Activated CD8-positive, alpha-beta memory T cell treated with anti-CD3 and anti-CD28 coated beads for 36 hours (primary cell): ENCODE measurements at regions not wholly inside any gene's neighbourhood (a gene's known extent, or its start where the extent isn't known, plus 50 kb on each side); places are given as distances from the start of the nearest gene placed in this dataset.
"Not testable (repeated sequence)": the region's sequence is repeated elsewhere in the genome, so short reads cannot be mapped to it uniquely, and the experiment has no call there.

Experiments used
- CTCF ChIA-PET: fragments of 350-600 bp; sonication (Branson Sonifier 250); formaldehyde crosslinking; loops from one replicate; lab custom pipeline; 2021; ENCODE audit warnings: antibody characterized with exemption; lab: Charles Lee
- POLR2A ChIA-PET: fragments of 350-600 bp; sonication (Branson Sonifier 250); formaldehyde crosslinking; loops from one replicate; lab custom pipeline; 2021; ENCODE audit warnings: antibody characterized with exemption; lab: Charles Lee

DNA sequence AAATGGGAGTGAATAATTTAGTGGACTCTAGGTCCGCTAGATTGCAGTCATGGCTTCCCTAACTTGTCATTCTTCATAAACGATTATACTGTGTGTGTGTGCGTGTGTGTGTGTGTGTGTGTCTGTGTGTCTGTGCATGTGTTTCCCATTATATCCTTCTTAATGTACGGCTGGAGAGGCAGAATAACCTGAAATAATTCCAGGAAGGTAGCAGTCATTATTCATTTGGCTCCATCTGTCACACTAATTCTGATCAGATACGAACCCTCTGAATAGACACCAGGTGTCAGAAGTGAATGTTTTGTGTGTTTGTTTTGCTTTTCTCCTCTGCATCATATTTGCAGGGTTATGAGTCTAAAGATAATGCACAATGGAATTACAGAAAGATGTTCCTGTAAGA is 372.9 kb downstream of the DOK5 start:
- CTCF ChIA-PET, result no interaction called here
- POLR2A ChIA-PET, result no interaction called here

DNA sequence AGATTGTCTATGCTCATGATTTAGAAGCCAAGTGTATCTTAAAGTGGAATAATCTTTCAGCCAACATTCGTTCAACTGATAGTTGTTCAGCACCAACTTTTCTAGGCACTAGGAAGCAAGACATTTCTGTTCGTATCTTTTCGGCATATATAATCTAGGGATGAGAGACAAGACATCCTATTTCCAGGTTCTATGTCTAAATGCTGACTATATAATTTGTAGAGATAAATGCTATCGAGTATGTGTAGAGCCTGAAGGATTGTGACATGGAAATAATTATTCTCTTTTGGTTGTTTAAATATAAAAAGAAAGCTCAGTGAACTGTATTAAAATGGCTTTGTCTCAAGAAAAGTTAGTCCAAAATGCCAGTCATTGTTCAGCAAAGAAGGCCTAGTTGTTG is 371.6 kb downstream of the DOK5 start:
- ChIA-PET CTCF (no interaction called here), POLR2A (no interaction called here)

DNA sequence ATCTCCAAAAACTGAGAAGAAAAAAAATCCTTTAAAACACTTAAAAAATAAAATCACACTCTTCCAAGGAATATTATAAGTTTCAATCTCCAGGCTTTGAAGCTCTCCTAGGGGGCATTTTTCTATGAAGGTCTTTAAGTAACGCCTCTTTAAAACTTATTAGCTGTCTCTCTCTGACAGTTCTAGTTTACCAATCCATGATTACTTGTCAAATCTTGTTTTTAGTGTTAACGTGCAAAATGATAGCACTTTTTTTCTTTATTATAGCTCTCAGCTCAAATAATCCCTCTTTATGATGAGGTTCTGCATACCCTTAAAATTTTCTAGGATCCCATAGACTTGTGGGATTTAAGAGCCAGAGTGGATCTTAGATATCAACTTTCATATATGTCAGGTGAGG is 369.0 kb downstream of the DOK5 start:
- POLR2A ChIA-PET, result no interaction called here

DNA sequence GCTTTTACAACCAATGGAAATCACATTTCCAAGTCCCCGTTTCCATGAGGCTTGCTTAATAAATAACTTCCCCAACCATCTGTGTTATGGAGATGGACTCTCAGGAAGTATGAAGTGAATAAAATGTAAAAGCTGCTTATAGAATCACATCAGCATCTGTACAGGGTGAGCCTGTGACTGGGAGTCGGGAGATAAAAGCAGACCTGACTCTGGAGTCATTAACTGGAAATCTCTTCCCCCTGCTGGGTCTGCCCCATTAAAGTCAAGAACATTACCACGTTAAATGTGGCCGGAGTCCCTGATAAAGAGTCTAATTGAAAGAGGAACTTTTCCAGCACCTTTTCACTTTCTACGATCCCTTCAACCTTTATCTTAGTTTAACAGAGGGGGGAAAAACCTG is 368.5 kb downstream of the DOK5 start:
- ChIA-PET POLR2A (no interaction called here), CTCF (no interaction called here)

More for the DNA sequence above, 369.0 kb downstream of the DOK5 start:
- CTCF ChIA-PET, result no interaction called here

DNA sequence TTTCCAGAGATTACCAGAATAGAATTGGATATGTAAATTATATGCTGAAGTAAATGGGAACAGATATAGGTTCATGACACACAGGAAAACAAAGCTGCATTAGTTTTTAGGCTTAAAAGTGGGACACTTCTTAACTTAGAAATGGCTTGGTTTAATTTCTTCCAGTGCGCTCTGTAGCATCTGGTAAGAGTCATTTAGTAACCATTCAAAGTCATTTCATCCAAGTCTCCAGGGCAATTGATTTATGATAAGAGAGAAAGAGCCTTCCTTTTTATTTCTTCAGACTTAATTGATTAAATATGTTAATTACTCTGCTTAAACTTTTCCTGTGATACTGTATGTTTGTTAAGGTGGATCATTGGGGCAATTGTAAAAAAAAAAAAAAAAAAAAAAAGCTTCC is 368.0 kb downstream of the DOK5 start:
- POLR2A ChIA-PET, result no interaction called here
- CTCF ChIA-PET, result no interaction called here

DNA sequence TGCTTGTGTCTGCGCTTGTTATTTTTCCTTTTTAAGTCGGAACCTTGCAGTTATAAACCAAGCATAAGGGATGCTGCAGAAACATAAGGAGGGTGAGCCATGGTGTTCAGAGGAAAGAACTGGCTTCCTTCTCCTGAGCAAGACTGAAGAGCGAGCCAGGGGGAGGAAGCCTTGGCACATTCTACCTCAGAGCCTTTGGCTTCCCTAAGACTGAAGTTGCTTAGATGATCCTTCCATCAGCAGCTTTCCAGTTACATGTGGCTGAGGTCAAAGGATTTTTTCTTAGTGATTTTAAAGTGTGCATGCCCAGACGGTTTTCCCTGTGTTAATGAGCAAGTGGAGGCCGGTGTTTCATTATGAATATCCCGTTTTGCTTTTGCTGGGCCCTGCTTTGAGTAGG is 363.8 kb downstream of the DOK5 start:
- CTCF ChIA-PET, result no interaction called here
- POLR2A ChIA-PET, result no interaction called here

DNA sequence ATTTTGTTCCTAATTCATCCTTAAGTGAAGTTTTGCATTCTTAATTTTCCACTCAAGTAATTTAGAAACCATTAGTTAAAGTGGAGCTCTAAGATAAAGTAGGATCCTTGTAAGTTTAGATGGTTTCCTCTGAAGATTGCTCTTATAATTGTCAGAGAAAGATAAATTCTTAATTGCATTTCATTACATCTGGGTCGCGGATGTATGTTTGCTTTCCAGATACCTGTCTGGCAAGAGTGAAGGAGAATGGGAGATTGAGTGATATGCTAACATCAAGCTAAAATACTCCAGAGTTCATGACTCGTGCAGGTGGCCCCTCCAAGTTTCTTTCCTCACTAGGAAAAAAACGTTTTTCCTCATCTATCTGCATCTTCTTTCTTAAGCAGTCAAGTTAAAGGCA is 361.8 kb downstream of the DOK5 start:
- CTCF ChIA-PET, result no interaction called here
- POLR2A ChIA-PET, result no interaction called here

DNA sequence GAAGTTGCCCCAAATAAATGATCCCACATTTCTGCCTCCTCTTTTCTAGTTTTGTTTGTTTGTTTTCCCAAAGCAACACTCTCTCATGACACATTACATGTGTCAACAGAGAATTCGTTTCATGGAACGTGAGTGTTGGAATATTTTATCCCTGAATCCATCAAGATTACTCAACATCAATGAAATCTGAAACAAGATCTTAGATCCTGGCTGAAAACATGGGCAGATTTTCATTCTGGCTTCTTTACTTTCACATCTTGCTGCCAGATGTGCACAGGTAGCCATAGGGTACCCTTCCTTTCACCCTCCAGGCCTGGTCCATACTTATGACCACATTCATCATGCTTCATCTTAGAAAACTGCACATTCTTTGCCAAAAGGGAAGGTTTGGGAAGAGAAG is 347.0 kb downstream of the DOK5 start:
- POLR2A ChIA-PET, result no interaction called here
- CTCF ChIA-PET, result no interaction called here

DNA sequence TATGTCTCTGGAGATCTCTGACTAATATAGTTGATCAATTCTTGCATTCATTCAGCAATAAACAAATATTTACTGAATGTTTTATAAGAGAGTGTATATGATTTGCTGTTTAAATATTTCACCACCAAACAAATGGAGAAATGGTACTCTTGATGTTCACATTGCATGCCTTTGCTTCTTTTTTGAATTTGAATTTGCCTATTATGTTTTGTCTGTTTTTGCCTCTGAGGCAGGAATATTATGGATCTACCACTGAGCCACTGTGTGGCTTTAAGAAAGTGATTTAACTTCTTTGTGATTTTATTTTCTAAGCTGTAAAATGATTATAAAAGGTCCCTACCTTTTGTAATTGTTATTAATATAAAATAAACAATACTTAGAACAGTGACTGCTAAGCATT is 345.0 kb downstream of the DOK5 start:
- ChIA-PET CTCF (no interaction called here), POLR2A (no interaction called here)

DNA sequence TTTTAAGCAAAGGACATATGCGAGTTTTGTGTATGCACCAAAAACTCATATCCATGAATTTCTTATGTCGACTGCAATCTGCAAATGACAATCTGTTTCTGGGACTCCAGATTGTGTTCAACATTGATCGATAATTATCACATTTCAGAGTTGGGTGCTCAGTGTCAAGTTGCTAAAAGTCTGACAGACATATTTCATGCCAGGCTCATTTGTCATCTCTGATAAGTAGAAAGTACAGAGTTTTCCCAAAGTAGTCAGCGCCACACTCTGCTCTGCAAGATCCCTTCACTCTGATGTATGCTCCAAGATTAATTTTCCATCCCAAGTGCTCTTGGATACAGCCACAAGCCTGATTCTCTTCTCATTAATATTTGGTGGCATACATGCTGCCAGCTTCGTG is 331.1 kb downstream of the DOK5 start:
- CTCF ChIA-PET, result no interaction called here
- POLR2A ChIA-PET, result no interaction called here

DNA sequence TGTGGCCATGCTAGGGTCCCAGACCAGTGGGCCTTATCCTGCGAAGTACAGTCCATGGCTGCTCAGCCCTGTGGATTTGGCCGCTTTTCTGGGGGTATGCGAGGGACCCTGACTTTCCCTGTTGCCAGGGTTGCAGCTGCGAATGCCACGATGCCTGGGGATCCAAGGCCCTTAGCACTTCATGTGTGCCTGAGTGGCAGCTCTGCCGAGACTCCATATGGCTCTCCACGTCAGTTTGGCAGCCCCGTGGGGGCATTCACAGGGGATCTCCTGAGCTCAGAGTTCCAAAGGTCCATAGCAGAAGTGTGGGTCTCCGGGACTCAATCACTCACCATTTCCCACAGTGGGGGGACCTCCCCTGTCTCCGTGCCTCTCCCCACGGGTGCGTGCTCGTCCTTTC is 319.5 kb downstream of the DOK5 start:
- POLR2A ChIA-PET, result no interaction called here
- CTCF ChIA-PET, result no interaction called here

DNA sequence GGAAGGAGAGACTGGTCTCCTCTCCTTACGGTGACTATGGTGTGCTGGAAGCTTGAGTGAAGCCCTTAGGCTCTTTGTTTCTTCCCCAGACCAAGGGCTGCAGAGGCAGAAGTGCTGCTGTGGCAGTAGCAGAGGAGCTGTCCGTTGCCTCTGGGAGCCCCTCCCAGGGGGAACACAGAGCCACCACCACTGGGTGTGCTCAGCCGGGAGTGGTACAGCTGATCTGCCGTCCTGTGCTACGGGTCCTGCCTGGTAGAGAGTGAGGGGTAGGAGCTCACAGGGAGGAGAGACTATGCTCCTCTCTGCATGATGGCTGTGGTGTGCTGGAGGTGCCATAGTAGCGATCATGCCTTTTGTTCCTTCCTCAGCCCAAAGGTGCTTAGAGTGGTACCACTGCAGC is 318.7 kb downstream of the DOK5 start:
- ChIA-PET POLR2A (no interaction called here), CTCF (no interaction called here)

DNA sequence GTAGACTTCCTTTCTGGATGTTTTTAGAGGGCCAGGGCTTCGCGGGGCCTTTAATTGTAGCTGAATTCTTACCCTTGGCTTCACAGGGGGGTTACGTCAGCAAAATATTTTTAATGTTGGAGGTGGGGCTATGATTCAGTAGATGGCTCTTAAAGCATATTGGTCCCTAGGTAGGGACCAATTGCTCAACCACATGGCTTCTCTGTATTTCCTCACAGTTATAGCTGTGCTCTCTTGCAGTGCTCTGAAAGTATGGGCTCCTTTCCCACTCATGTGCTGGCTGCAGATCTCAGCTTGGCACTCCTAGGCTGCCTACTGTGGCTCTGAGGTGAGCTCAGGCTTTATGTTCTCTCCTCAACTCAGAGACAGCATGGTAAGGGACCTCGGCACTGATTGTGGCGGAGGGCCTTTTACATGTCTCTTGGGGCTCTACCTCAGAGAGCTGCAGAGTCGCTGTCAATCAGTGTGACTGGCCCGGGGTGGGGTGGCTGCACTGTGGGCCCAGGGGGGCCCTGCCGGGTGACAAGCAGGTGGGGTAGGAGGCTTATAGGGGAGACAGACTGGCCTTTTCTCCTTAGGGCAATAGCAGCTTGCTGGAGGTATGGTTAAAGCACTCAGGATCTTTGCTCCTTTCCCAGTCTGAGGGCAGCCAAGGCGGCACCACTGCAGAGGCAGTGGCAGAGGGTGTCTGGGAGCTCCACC is 318.0 kb downstream of the DOK5 start:
- ChIA-PET POLR2A (no interaction called here), CTCF (no interaction called here)

DNA sequence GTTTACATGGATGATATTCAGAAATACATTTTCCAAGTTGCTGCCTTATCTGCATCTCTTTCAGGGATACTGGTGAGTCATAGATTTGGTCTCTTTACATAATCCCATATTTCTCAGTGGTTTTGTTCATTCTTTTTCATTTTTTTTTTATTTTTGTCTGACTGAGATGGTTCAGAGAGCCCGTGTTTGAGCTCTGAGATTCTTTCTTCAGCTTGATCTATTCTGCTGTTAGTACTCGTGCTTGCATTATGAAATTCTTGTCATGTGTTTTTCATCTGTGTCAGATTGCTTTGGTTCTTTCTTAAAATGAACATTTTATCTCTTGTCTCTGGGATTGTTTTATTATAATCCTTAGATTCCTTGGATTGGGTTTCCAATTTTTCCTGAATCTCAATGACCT is 317.3 kb downstream of the DOK5 start:
- ChIA-PET POLR2A (no interaction called here), CTCF (no interaction called here)

DNA sequence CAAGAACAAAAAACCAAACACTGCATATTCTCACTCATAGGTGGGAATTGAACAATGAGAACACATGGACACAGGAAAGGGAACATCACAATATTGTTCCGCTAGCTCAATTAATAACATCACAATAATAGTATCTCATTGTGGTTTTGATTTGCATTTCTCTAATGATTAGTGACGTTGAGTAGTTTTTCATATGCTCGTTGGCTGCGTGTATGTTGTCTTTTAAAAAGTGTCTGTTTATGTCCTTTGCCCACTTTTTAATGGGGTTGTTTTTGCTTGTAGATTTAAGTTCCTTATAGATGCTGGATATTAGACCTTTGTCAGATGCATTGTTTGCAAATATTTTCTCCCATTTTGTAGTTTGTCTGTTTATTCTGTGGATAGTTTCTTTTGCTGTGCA is 312.9 kb downstream of the DOK5 start:
- POLR2A ChIA-PET, CTCF ChIA-PET: not testable (repeated sequence)

DNA sequence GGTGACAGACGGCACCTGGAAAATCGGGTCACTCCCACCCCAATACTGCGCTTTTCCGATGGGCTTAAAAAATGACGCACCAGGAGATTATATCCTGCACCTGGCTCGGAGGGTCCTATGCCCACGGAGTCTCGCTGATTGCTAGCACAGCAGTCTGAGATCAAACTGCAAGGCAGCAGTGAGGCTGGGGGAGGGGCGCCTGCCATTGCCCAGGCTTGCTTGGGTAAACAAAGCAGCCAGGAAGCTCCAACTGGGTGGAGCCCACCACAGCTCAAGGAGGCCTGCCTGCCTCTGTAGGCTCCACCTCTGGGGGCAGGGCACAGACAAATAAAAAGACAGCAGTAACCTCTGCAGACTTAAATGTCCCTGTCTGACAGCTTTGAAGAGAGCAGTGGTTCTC is 307.4 kb downstream of the DOK5 start:
- CTCF ChIA-PET, result interaction anchor here (0.7 kb wide), 1 partner anchor 42 kb away, joined by 3 read pairs; no protein-coding TSS in a partner anchor
- POLR2A ChIA-PET, result not testable (repeated sequence)

DNA sequence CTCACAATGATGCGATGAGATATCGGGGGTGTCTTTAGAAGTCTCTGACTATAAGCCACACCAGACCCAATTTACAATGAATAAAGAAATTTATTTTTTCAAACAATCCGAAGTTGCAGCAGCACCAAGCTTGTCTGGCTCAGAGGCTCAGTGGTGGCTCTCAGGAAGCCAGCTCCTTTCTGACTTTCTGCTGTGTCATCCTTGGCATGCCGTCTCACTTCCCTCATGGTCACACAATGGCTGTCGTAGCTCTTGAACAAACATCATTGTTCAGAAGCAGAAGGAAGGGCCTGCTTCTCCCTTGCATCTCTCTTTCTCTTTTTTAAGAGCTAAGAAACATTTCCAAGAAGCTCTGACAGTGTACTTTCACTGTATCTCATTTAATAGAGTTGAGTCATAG is 299.0 kb downstream of the DOK5 start:
- CTCF ChIA-PET, result no interaction called here
- POLR2A ChIA-PET, result no interaction called here

DNA sequence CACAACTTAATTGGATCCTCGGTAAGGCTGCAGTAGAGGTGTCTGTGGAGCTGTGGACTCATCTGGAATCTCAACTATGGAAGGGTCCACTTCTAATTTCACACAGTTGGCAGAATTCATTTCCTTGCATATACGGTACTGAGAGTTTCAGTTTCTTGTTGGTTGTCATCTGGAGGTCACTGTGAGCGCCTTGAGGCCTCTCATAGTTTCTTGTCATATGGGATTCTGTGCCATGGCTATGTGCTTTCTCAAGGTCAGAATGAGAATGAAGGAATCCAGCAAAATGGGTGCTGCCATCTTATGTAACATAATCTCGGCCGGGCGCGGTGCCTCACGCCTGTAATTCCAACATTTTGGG is 298.2 kb downstream of the DOK5 start:
- ChIA-PET CTCF (no interaction called here), POLR2A (no interaction called here)

DNA sequence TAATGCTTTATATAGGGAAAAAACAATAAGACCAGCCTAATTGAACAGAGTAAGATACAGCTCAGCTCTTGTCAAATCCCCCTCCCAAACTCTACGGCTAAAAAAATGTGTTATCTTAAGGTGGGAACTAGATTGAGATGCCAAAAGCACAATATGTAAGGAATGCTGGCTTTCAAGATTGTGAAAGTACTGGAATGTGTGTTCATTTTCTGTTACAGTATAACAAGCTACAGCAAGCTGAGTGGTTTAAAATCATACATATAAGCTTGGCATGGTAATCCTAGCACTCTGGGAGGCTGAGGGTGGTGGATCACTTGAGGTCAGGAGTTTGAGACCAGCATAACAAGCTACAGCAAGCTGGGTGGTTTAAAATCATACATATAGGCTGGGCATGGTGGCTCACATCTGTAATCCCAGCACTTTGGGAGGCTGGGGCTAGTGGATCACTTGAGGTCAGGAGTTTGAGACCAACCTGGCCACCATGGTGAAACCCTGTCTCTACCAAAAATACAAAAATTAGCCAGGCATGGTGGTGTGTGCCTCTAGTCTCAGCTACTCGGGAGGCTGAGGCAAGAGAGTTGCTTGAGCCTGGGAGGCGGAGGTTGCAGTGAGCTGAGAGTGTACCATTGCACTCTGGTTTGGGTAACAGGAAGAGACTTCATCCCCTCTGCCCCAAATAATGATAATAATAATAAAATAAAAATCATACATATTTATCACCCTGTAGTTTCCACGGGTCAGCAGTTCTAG is 297.7 kb downstream of the DOK5 start:
- ChIA-PET POLR2A (no interaction called here), CTCF (no interaction called here)

DNA sequence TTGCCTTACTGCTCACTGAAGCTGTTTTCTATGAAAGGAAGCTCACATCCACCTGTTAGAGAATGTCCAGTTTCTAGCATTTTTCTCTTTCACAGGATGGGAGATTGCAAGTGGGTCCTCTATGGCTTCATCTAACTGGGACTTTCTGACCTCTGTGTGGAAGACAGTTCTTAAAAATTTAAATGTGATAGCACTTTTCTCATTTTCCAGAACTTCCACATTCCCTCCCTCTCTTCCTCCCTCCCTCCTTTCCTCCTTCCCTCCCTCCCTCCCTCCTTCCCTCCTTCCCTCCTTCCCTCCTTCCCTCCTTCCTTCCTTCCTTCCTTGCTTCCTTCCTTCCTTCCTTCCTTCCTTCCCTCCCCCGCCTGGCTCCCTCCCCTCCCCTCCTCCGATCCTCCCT is 291.1 kb downstream of the DOK5 start:
- CTCF ChIA-PET, result no interaction called here
- POLR2A ChIA-PET, result no interaction called here

DNA sequence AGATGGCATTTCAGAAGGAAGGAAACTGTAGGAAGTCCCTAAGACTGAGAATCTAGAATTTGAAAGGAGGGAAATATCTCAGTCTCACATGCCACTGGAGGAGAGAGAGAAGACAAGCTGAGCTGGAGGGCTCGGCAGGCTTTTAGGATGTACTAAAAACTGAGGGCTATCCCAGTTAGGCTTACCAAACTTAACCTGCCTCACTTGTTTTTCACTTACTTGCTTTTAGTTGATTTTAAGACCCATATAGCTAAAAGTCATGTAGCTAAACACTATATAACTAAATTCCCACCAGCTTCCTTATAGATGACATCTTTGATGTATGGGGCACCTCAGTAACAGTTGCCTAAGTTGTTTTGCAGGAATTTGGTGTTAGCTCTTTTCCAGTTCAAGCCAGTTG is 288.0 kb downstream of the DOK5 start:
- ChIA-PET POLR2A (no interaction called here), CTCF (no interaction called here)

DNA sequence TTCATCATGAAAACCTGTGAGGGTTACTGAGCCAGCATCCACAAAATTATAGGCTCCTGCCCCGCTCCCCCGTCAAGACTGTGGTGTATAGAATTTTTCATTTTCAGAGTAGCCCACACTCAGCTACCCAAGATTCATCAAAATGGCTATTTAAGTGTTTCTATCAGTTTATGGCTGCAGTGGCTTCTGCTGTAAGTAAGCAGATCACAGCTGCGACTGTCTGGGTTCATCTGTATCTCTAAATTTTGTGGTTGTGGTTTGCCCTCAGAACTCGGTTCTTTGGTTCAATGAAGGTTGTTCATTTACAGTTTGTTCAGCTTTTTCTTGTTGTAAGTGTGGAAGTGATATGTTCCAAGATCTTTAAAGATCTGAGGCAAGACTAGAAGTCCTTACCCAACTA is 284.2 kb downstream of the DOK5 start:
- CTCF ChIA-PET, result no interaction called here
- POLR2A ChIA-PET, result no interaction called here
